ENCODE measurements at regions not wholly inside any gene's neighbourhood (a gene's known extent, or its start where the extent isn't known, plus 50 kb on each side); places are given as distances from the start of the nearest gene placed in this dataset.

DNA sequence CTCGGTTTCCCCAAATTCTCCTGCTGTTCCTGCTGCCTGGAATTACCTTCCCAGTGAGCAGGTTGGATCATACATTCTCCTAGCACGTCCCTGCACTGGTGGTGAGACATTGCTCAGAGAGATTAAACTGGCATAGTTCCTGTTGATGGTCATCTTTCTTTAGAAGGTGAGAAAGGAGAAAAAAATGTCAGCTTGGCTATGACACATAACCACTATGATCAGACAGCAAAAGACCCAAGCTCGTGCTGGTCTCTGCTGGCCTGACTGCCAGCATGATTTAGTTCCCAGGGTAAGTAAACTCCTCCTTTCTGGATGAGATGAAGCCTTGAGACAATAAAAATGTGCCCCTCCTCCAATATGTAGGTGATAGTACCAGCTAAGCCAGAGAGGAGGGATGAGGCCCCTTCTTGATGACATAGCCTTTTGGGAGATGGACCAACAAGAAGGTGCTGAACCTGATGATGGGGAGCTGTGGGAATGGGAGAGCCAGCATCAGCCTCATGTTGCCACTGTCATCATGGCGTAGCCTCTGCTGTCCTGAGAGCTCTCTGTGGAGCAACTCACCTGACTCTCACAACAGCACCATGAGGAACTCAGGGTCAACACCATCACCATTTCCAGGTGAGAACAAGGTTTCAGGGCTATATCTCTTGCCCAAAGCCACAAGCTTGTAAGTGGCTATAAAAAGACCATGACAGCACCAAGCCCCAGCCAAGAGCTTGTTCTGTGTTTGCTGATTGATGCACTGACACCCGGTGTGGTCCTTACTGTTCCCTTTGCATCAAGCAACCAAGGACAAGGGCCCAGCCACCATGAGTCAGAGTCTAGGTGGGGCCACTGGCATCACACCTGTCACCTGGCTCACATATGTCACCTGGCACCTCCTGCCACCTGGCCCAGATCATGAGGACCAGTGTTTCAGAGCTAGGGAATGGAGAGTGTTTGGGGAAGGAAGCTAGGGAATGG lies 200.0 kb downstream of the MATN1 start:
- Histone ChIP-seq H3K4me3 (ENCODE audit: insufficient read length, low read depth) (no peak overlapping the region), H3K36me3 (ENCODE audit: insufficient read depth, insufficient read length, low read length) (no peaks in the 10 kb centered on the region), H3K4me1 (ENCODE audit: insufficient read depth, insufficient read length) (peaks cover 27% of the 10 kb centered on the region), H3K27me3 (ENCODE audit: insufficient read depth, insufficient read length) (peaks cover 7% of the 10 kb centered on the region), H3K9ac (ENCODE audit: insufficient read length, low read depth) (no peak overlapping the region), H3K9me3 (ENCODE audit: insufficient read depth, low read length) (no peaks in the 10 kb centered on the region)
- no peak for DNase-seq (ENCODE audit: low read depth, low spot score)
- TF ChIP-seq ZNF274 (IDR thresholded peaks at IDR 0.05; ENCODE audit: low read depth, low read length) (no peak), SUZ12 (IDR thresholded peaks at IDR 0.05; ENCODE audit: extremely low read depth, insufficient read depth, insufficient read length) (no peak), YY1 (IDR thresholded peaks at IDR 0.05; ENCODE audit: insufficient read depth, insufficient read length) (no peak)

DNA sequence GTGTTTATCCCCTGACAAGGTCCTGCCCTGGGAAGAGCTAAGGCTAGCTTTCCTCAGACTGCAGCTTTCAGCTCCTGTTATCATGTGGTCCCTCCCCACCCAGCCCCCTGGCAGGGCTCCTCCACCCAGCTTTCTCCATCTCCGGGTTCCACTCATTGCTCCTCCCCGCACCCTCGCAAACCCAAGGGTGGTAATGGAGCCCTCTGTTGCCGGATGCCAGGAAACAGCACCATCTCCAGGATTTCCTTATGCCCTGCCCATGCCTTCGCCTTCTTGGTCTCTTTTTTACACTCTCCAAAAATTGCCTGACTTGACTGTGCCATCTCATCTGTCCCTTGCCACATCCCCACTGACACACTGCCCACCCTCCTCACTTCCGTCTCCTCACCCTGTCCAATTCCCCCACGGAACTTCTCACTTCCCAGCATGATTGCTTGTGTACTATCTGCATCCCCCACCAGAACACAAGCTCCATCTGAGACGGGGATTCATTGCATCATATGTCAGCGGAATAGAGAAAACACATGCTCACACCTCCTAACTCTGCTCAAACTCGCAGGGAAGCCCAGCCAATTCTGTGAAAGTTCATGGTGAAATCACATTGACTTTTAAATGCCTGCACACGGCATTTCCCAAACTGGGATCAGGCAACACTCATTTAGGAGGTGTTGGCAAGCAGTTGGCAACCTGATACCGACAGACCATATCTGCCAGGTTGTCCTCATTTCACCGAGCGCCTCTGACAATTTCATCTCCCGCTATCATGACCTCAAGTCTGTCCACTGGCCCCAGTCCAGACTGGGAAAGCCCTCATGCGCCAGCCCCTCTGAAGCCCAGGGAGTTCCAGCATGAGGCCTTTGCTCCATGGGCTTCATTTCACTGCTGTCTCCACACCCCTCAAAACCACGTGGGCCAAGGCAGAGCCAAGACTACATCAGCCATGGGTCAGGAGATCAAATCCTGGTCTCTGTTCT lies 201.1 kb downstream of the MATN1 start:
- H3K9me3 ChIP-seq (ENCODE audit: insufficient read depth, low read length): no peaks in the 10 kb centered on the region
- H3K9ac ChIP-seq (ENCODE audit: insufficient read length, low read depth): no peak overlapping the region
- peaks cover 7% of the 10 kb centered on the region for H3K27me3 ChIP-seq (ENCODE audit: insufficient read depth, insufficient read length)
- no peaks in the 10 kb centered on the region for H3K36me3 ChIP-seq (ENCODE audit: insufficient read depth, insufficient read length, low read length)
- TF ChIP-seq SUZ12 (IDR thresholded peaks at IDR 0.05; ENCODE audit: extremely low read depth, insufficient read depth, insufficient read length) (no peak), ZNF274 (IDR thresholded peaks at IDR 0.05; ENCODE audit: low read depth, low read length) (no peak), YY1 (IDR thresholded peaks at IDR 0.05; ENCODE audit: insufficient read depth, insufficient read length) (no peak)
- H3K4me1 ChIP-seq (ENCODE audit: insufficient read depth, insufficient read length): peaks cover 20% of the 10 kb centered on the region
- H3K4me3 ChIP-seq (ENCODE audit: insufficient read length, low read depth): no peak overlapping the region
- no peak for DNase-seq (ENCODE audit: low read depth, low spot score)

DNA sequence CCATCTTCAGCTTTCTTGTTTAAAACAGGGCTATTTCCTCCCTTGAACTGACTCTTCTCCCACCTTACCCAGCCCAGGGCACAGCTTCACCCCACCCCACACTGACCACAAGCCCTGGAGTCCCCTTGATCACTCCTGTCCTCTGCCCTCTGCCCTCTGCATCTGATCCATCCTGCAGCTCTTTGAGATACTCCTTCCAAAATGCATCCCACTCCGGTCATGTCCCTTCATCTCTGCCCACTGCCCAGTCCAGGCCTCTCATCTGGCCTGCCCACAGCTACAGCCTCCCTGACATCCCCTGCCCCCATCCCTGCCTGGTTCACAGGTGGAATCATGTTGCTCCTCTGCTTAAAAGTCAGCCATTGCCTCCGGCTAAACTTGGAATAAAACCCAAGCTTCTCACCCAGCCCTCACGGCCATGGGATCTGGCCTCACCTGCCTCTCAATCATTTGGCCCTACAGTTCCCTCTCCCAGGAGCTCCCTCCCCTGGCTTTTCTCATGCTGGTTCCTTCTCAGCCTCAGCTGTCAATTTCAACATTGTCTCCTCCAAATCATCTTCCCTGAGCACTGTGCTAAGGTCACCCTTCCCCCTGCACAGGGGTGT lies 202.0 kb downstream of the MATN1 start:
- no peak for TF ChIP-seq ZNF274 (IDR thresholded peaks at IDR 0.05; ENCODE audit: low read depth, low read length)
- TF ChIP-seq SUZ12 (IDR thresholded peaks at IDR 0.05; ENCODE audit: extremely low read depth, insufficient read depth, insufficient read length): no peak
- TF ChIP-seq YY1 (IDR thresholded peaks at IDR 0.05; ENCODE audit: insufficient read depth, insufficient read length): no peak
- DNase-seq (ENCODE audit: low read depth, low spot score): no peak
- H3K36me3 ChIP-seq (ENCODE audit: insufficient read depth, insufficient read length, low read length): no peaks in the 10 kb centered on the region
- H3K27me3 ChIP-seq (ENCODE audit: insufficient read depth, insufficient read length): peaks cover 7% of the 10 kb centered on the region
- no peak overlapping the region for H3K9ac ChIP-seq (ENCODE audit: insufficient read length, low read depth)
- peaks cover 14% of the 10 kb centered on the region for H3K4me1 ChIP-seq (ENCODE audit: insufficient read depth, insufficient read length)
- H3K4me3 ChIP-seq (ENCODE audit: insufficient read length, low read depth): no peak overlapping the region
- no peaks in the 10 kb centered on the region for H3K9me3 ChIP-seq (ENCODE audit: insufficient read depth, low read length)

DNA sequence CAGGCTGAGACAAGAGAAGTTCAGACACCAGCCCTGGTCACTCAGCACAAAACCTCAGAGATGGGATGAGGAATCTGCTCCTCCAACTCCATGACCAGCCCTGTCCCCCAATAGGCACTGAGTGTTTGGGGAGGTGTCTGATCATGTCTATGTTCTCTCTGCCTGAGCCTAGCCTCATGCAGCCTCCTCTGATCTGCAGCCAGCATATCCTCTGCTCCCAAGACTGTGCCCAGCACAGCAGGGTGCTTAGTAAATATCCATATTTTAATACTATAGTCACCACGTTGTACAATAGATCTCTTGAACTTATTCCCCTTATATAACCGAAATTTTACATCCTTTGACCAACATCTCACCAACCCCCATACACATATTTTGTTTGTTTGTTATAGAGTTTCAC lies 202.9 kb downstream of the MATN1 start:
- Histone ChIP-seq H3K9ac (ENCODE audit: insufficient read length, low read depth) (no peak overlapping the region), H3K4me1 (ENCODE audit: insufficient read depth, insufficient read length) (peaks cover 12% of the 10 kb centered on the region), H3K9me3 (ENCODE audit: insufficient read depth, low read length) (no peaks in the 10 kb centered on the region), H3K27me3 (ENCODE audit: insufficient read depth, insufficient read length) (peaks cover 4% of the 10 kb centered on the region), H3K4me3 (ENCODE audit: insufficient read length, low read depth) (no peak overlapping the region), H3K36me3 (ENCODE audit: insufficient read depth, insufficient read length, low read length) (no peaks in the 10 kb centered on the region)
- no peak for TF ChIP-seq ZNF274 (IDR thresholded peaks at IDR 0.05; ENCODE audit: low read depth, low read length)
- no peak for DNase-seq (ENCODE audit: low read depth, low spot score)

GRCh38 chr1:30519201-30519763 lies 204.1 kb downstream of the MATN1 start:
- no peak overlapping the region for H3K9ac ChIP-seq (ENCODE audit: insufficient read length, low read depth)
- H3K9me3 ChIP-seq (ENCODE audit: insufficient read depth, low read length): no peaks in the 10 kb centered on the region
- no peak overlapping the region for H3K4me3 ChIP-seq (ENCODE audit: insufficient read length, low read depth)
- no peak for DNase-seq (ENCODE audit: low read depth, low spot score)
- H3K36me3 ChIP-seq (ENCODE audit: insufficient read depth, insufficient read length, low read length): no peaks in the 10 kb centered on the region
- TF ChIP-seq YY1 (IDR thresholded peaks at IDR 0.05; ENCODE audit: insufficient read depth, insufficient read length) (no peak), ZNF274 (IDR thresholded peaks at IDR 0.05; ENCODE audit: low read depth, low read length) (no peak), SUZ12 (IDR thresholded peaks at IDR 0.05; ENCODE audit: extremely low read depth, insufficient read depth, insufficient read length) (no peak)
- H3K27me3 ChIP-seq (ENCODE audit: insufficient read depth, insufficient read length): peaks cover 4% of the 10 kb centered on the region
- peaks cover 13% of the 10 kb centered on the region for H3K4me1 ChIP-seq (ENCODE audit: insufficient read depth, insufficient read length)

DNA sequence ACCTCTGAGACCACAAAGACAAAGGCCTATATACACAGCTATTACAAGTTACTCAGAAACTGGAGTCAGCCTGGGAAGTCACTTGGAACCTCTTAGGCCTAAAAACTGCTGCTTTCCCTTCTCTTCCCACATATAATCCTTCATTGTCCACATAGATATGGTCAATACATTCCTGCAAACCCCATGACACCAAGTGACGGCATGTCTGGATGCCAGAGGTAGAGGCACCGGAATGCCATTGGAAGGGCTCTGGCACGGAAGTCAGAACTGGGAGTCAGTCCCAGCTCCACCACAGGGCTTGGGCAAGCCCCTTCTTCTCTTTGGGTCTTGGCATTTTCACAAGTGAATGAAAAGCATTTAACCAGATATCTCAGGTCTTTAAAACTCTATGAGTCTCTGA lies 204.7 kb downstream of the MATN1 start:
- no peak for DNase-seq (ENCODE audit: low read depth, low spot score)
- H3K9me3 ChIP-seq (ENCODE audit: insufficient read depth, low read length): no peaks in the 10 kb centered on the region
- H3K4me1 ChIP-seq (ENCODE audit: insufficient read depth, insufficient read length): peaks cover 17% of the 10 kb centered on the region
- H3K4me3 ChIP-seq (ENCODE audit: insufficient read length, low read depth): no peak overlapping the region
- TF ChIP-seq ZNF274 (IDR thresholded peaks at IDR 0.05; ENCODE audit: low read depth, low read length): no peak
- no peak for TF ChIP-seq YY1 (IDR thresholded peaks at IDR 0.05; ENCODE audit: insufficient read depth, insufficient read length)
- no peaks in the 10 kb centered on the region for H3K36me3 ChIP-seq (ENCODE audit: insufficient read depth, insufficient read length, low read length)
- H3K9ac ChIP-seq (ENCODE audit: insufficient read length, low read depth): no peak overlapping the region
- peaks cover 4% of the 10 kb centered on the region for H3K27me3 ChIP-seq (ENCODE audit: insufficient read depth, insufficient read length)

All from NT2/D1 (cell line).